GM19240 (cell line): ENCODE measurements at regions not wholly inside any gene's neighbourhood (a gene's known extent, or its start where the extent isn't known, plus 50 kb on each side); places are given as distances from the start of the nearest gene placed in this dataset.

Experiments used
- DNase-seq: peaks from one replicate; pipeline ENCODE4 v3.0.0; 2011; ENCODE audit warnings: low spot score; ENCODE audit not compliant: insufficient read length

DNA sequence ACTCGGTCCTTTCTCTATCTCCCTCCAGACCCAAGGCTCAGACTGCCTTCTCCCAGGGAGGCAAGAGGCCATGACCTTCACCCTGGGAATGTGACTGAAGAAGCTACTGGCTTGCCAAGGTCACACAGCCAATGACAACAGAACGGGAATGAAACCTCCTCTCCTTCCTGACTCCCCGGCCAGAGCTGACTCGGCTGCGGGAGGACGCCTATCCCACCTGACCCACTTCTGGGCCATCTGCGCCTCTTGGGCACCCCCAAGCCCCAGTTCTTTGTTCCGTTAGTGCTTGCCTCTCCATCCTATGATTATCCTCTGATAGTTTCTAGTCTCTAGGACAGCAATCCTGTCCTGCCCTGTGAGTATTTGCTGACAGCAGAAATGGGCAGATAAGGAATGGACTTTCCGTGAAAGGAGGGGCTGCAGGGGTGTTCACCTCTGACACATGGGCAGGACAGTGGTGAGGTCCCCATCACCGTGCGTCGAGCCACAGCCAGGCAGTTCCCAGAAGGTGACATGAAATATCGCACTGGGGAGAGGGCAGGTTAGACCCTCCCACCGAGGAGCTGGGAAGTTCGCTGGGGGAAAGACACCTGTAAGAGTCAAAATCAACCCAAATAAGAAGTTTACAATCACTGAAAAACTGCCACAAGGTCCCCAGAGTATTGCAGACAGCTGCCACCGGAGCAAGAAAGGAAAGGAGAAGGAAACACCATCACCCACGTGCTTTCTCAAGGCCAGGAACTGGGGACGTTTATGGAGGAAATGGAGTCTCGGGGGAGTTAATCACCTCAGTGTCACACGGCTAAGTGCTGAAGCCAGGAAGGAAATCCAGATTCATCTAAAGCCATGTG is 63.0 kb downstream of the INSIG1 start:
- no peak for DNase-seq

DNA sequence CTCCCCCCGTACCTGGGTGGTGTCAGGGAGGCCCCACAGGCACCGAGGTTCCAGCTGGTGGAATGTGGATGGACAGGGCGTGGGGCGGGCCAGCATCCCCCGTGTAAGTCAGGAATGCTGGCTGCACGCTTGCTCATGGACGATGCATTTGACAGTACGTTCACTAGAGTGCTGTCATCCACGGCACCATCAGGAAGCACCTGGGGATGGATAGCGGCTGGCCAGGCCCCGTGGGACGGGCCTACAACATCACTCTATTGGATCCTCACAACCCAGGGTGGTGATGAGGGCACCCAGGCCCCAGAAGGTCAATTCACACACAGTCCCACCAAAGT is 63.6 kb downstream of the INSIG1 start:
- no peak for DNase-seq

DNA sequence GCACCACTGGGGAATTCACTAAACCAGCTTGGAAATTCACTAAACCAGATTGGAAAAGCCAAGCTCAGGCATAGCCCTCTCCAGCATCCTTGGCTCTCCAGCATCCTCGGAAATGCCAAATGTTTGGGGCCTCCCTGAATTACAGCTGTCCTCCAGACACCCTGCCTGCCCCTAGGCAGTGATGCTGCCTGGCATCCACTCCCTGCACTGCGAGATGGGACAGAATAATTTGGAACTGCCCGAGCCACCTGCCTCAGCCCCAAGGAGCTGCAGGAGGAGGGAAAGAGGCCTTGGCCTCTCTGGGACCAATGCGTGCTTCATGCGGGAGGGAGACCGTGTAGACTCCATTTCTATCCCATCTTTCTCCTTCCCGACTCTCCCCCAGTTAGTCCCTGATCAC is 64.3 kb downstream of the INSIG1 start:
- no peak for DNase-seq

DNA sequence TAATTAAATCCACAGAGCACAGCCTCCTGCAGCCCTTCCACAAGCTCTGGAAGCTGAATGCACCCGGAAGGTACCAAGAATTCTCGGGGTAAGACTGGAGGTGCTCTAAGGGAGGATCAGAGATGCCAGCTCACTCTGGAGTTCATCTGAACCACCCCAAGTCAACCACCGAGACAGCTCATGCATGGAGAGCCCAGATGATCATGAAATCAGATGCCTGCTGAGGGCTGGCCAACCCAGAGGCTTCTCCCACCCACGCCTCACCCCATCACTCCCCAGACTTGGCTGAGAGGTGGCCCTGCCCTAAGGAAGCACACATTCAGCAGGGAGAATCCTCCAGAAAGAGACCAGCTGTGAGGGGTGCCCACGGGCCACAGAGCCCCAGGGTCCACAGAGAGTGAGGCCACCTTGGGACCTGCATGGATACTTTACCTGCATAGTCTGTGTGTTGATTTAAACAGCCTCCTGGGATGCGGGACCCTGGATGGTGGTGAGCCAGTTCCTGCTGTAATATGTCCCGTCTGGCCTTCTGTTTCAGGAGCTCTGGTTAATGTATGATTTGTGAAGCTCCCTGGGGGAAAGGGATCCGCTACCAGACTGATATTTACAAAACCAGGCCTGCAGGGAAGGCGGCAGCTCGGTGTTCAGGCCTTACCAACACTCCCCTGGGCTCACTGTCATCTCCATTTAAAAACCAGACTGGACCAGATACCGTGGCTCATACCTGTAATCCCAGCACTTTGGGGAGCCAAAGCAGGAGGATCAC is 64.9 kb downstream of the INSIG1 start:
- DNase-seq, result no peak

DNA sequence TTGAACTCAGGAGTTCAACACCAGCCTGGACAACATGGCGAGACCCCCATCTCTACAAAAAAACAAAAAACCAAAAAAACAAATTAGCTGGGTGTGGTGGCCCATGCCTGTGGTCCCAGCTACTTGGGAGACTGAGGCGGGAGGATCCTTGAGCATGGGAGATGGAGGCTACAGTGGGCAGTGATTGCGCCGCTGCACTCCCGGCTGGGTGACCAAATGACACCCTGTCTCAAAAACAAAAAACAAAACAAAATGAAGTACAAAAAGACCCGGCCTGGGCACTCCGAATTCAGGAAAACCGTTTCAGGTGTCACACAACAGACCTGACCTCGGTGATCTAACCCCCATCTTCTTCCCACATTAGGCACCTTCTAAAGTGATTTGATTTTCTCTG is 65.5 kb downstream of the INSIG1 start:
- DNase-seq, result no peak

DNA sequence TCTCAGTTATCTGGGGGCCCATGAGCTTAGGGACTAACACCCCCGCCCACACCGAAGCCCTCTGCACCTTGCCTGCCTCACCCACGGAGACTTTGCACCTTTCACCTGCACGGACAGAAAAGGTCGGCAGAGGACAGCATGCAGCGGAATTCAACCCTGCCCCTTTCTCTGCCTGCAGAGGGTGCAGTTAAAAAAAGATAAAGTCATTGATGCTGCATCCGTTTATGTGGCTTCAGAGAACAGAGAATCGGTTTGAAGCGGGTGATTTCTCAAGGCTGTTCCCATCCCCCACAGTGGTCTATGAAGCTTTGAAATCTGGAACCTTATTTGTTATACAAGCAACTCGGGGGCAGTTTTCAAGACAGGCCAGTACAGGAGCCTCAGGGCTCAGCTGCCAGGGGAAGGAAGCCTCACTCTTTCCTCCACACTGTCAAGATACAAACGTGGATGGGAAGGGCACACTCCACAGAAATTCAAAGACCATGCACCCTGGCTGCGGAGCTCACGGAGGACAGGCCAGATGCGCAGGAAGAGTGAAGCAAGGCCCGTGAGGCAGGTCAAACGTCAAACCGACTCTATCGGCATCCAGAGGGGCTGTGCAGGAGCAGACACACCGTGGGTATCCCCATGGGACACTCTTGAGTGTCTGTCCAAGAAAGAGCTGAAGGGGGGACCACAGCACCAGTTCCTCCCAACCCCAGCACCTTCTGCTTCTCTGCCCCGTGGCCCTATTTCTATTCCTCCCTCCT is 66.3 kb downstream of the INSIG1 start:
- no peak for DNase-seq

DNA sequence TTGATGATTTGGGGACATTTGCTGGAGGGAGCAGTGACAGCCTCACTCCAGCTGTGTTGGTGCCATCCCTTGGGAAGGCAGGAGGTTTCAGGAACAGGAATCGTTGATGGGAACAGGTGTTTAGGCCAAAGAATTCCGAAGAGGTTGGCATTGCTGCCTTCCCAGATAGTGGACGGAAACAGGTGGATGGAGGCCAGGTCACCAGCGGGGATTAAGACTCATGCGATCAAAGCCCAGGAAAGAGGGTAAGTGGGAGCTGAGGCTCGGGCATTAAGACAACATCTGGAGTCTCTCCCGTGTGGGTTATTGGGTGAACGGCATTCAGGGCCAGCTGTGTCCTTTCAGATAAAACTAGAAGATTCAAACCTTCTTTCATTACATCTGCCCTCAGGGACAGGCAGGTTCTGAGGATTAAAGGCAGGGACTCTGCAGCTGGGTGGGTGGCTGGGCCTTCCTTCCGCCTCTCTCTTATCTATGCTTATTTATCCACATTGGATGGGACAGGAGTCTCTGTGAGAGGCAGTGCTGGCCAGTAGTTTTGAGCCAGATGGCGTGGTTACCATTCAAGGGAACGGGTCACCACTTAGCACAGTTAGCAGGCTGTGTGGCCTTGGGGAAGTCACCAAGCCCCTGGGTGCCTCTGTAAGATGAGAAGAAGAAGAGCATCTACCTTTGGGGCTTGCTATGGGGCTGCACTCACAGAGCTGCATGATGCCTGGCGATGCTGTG is 67.6 kb downstream of the INSIG1 start:
- DNase-seq, result no peak

DNA sequence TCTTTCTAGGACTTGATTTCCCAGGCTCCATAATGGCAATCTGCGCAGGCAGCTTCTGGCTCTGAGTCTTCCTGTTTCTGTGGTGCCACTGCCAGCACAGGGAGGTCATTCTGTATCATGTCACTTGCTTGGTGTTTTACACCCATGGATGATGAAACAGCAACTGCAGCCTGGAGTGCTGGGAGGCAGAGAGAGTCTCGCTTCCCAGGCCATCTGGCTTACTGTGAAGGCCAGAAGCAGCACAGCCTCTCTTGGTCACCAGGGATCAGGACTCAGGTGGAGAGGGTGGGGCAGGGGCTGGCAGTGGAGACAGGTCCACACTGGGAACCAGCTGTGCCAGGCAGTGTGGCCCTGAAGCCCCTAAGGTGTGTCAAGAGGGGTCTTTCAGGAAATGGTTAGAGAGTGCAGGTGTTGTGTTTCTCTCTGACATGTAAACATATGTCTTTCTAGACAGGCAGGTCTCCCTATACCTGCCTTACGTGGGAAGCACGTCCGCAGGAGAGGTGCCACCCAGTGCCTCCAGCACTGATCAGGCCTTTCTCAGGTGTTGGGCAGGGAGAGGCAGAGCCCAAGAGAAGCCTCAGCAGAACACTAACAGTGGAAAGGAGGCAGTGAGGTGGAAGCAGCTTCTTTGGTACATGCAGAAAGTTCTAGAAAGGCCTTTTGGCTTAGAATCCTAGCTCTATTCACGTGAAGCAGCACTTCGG is 71.4 kb downstream of the INSIG1 start:
- no peak for DNase-seq

DNA sequence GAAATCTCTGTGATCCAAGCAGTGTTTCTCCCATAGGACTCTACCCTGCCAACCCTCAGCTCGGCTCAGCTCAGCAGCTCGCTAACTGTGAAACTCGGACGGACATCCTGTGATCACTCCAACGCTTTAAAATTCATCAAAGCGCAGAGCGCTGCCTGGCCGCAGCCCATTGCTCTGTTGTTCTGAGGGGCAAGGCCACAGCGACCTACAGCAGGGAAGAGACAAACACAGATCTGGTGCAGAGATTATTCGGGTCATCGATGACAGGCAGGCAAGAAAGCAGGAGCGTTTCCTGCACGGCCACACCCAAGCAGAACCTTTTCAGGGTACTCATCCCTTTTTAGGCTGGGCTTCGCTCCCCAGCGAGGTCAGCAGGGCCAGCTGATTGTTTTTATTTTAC is 72.1 kb downstream of the INSIG1 start:
- no peak for DNase-seq

DNA sequence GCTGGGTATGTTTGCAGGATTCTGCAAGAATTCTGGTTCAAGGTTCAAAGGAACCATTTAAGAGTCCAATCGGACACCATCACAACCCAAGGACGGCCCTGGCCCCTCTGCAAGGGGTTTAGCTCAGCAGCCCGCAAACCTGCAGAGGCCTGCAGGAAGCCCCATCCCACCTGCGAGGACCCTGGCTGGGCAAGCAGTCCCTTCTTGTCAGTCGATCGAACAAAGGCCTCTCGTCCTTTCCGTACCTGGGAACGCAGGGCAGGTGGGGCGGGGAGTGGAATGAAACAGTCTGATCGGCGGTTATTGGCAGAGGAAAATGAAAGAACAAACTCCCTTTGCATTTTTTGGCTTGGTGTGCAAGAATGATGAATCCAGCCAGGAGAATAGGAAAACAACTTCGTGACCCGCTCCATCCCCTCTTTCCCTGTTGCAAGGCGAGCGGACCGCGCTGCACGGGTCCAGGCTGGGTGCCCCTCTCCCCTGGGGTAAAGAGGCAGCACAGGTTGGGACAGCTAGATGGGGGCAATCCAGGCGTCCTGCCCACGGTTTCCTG is 73.7 kb downstream of the INSIG1 start:
- no peak for DNase-seq

DNA sequence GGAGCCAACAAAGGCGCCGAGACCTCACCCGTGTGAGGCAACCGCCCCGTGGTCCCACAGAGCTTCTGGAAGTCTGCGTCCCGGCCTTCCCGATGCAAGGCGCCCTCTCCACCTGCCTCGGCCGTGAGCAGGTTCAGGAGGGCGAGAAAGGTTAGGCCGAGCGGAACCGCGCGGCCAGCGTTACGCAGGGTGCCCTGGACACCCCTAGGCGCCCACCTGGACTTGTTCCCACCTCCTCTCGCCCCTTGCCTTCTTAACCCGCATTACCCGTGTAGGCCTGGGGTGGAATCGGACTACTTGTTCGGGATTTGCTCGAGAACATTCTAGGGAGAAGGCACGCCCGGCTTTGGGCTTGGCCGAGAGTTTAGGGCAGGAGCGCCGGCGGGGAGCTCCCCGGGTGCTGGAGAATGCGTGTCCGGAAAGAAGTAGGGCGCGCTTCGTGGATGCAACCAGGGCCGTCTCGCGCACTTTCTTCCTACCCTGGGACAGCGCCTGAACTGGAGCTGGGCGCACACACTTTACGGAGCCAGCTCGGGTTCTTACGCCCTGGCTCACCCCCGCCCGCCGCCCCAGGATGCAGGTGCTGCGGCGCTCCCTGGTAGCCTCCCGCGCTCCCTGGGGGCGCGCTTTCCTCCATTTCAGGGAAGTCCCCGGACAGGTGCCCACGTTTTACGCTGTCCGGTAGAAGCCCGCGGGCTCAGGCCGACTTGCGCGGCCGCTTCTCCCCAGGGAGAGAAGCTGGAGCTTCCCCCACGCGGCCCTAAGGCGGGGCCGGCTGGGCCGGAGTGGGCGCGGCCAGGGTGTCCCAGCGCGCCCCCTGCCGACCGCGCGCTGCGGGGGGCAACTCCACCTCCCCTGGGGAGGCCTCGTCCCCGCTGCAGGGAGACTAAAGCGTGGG is 74.5 kb downstream of the INSIG1 start:
- DNase-seq, result no peak

DNA sequence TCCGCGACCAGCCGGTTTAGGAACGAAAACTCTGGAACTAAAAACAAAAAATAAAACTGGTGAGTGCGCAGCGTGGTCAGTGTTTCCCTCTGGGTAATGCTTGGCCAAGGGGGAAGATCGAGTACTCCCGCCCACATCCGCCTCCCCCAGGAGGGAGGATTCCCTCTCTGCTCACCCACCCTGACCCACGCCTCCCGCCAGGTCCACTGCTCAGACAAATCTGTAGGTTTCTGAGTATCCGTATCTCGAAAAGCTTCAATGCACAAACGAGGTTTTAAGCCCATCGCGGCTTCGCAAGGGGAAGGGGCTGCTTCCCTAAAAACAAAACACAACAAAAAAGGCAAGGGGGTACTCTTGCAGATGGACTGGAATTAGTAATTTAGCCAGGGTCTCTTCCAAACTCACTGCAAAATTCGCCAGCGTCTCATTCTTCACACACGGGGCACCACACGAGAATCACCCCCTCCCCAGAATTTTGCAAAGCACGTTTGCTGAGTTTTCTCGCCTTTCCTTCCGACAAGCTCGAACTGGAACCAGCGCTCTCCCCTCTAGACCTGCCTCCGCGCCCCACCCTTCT is 75.2 kb downstream of the INSIG1 start:
- DNase-seq, result no peak

DNA sequence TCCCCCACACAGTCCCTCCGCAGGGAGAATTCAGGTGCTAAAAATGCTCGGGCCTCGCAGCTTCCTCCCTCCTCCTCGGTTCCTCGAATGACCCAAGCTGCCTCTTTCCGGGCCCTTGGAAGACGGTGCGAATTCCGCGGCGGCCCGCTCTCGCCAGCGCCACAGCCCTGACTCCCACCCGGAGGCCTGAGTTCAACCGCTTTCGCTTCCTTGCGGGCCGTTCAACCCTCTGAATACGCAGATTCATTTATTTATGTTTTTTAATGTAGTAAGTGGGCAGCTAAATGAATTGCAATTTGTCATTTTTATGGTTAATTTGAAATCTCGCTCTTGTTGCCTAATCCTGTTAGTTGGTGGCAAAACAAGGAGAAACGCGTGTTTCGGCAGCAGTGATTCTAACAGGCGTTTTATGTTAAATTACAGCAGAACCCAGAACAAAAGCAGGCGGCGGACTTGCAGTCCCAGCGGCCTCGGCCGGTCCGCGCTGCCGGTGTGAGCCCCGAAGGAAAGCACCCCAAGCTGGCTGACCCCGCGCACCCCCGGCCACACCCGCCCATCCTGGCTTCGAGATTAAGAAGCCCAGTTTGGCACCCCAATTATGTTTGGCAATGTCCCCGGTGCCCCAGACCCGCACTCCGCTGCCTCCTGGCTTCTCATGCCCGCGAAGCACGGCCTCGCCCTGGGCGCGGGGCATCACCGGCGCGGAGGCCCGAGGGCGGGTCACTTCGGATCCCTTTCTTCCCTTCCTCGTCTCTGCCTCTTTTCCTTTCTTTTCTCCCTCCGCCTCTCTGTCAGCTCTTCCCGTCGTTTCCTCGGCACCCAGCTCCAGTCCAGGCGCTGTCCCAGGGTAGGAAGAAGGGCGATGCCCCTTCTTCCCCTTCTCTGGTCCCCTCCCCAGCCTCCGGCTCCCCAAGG is 75.9 kb downstream of the INSIG1 start:
- no peak for DNase-seq

DNA sequence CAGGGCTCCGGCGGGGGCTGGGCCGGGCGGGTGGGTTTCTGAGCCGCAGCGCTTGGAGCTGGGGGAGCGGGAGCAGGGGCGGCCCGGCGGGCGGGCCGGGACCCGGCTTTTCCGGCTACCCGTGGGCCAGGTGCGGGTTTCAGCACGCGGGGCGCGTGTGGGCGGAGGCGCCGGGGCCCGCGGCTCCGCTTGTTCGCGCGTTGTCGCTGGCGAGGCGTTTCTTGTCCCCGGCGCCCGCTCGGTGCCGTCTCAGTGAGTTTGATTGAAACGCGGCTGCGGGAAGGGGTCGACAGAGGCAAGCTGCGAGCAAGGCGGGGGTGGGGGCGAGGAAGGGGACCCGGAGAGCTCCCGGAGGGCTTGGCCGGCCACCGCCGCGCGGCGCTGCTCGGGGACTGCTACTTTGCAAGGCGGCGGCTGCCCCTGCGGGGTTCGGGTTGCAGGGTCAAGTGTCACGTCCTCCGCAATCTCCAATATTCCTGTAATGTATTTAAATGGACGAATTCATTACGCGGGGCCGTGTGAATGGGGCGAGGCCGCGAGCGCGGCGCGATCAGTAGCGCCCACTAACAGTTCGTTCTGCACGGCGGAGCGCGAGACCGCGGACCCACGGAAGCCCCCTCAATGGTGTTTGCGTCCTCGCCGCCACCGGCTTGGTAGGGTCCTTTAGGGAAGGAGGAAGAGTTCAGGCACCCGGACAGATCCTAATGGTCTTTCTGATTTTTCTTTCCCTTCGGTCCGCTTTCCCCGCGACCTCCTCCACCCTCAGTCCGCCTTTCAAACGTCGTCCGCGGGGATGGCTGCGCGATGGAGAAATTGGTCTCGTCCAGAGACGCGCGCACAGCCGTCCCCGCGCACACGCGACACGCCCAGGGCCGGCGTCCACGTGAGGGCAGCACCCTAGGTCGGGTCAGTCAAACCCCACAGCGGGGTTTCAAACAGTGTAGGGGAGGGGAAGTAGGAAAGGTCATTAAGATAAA is 76.9 kb downstream of the INSIG1 start:
- no peak for DNase-seq

DNA sequence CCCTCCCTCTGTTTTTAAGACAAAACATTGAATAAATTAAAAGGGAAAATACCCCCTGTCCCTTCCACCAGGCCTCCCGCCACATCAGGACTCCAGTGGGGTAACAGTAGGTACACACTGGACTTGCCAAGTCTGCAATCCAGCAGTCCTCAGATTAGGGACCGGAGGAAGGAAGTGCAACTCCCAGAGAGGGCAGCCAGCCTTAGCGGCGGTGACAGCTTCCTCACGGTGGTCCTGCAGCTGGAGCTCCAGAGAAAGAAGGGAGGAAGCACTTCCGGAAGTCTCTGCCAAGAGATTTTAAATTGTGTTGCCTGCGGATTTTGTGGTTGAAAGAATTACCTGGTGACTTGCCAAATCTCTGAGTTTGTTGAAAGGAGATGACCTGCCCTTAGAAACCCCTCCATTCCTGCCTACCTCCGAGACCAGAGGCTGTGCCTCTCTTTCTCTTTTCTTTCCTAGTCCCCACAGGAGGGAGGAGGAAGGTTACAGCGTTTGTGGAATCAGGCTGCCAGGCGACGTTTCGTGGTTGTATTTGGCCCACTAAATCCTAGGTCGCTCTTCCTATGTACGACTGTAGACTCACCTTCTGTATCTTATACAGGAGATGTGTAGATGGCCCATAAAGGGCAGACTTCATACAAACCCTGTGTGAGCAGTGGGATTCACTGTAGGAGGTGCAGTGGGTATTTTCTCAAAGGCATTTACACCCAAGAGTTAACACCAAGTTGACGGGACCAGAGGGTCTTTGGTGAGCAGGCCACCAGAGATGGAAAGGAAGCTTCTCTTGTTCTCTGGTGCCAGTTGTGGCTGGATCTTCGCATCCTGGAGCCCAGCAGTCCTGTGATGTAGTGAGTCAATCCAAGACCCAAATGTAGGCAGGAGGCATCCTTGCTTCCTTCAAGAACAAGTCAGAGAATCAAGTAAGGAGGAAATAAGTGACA is 77.9 kb downstream of the INSIG1 start:
- DNase-seq, result no peak
